ENCODE measurements at regions not wholly inside any gene's neighbourhood (a gene's known extent, or its start where the extent isn't known, plus 50 kb on each side); places are given as distances from the start of the nearest gene placed in this dataset.
A peak's percentile ranks its signal among the peaks of the same experiment; 100 is the strongest.
"Not testable (repeated sequence)": the region's sequence is repeated elsewhere in the genome, so short reads cannot be mapped to it uniquely, and the experiment has no call there.

GRCh38 chr7:54292171-54292925, 249.8 kb upstream of the VSTM2A start:
- no peak for DNase-seq

GRCh38 chr7:54299426-54299825, 242.7 kb upstream of the VSTM2A start:
- no peak for DNase-seq

DNA sequence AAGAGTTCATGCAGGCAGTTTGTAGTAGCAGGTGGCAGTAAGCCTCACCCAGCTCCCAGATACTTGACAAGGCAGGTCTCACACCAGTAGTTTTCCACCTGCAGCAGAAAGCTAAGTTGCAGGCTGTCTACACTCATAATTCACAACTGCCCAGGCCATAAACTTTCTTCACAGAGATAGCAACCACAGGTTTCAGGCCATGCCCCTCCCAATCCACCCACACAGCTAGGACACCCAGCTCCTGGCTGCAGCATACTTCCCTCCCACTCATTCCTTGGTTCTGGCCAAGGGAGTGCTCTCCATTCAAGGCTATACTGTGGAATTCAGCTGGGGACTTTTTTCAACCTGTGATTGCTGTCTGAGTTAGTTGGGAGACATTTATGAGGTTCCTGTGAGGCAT, 226.2 kb upstream of the VSTM2A start:
- not testable (repeated sequence) for DNase-seq

DNA sequence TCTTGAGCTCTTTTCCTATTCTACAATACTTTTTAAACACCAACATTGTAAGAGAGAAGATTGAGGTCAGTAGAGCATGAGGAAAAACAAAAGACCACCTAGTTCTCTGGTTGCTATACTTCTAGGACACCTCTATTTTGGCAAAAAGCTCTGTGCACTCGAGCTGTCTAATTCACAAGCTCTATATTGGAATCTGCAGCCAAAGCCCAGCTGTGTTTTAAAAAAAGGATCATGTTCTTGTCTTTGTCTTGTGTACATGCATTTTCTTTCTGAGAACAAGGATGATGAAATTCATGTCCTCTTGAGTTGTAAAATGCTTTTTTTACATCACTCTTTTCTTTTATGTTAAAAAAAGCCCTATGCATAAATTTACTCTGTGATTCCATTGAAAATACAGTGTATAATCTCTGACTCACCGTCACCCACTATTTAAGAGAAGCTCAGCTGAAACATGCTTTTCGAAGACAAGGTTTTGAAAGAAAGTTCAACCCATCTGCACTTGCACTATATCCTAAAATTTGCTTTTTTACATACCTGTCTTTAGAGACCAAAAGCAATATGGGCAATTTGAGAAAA, 215.5 kb upstream of the VSTM2A start:
- DNase-seq: no peak

DNA sequence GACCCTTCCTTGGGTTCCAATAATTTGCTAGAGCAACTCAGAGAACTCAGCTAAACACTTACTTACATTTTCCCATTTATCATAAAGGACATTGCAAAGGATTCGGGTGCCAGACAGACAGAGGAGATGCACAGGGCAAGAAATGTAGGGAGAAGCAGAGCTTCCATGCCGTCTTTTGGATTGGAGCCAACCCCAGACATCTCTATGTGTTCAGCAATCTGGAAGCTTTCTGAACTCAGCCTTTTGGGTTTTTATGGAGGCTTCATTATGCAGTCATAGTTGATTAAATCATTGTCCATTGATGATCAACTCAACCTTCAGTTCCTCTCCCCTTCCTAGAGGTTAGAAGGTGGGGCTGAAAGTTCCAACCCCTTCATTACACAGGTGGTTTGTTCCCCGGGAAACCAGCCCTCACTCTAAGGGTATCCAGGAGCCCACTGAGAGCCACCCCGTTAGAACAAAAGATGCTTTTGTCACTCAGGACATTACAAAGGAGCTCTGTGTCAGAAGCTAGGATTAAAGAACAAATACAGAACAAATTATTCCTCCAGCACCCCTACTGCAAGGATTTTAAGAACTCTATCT, 211.9 kb upstream of the VSTM2A start:
- no peak for DNase-seq

GRCh38 chr7:54331311-54331710, 210.9 kb upstream of the VSTM2A start:
- no peak for DNase-seq

- DNase-seq: no peak
Observed at GRCh38 chr7:54332301-54332700, 209.9 kb upstream of the VSTM2A start.

DNA sequence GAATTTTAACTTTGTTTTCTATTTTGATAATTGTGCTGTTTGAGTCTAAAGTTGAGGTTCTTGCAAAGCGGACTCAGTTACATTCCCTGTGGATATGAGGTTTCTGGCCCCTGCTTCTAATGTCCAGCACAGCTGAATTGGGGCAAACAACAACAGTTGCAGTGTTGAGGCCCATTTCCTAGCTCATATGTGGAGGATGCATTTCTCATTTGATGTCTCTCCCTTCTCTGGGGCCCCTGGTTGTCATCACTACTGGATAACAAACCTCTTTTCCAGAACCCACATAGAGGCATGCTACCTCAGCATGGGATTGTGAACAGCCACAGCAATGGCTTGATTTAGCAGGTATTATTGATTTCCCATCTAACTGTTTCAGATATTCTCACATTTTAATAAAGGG, 208.2 kb upstream of the VSTM2A start:
- no peak for DNase-seq

- DNase-seq: no peak
Observed at GRCh38 chr7:54336800-54337199, 205.4 kb upstream of the VSTM2A start.

DNA sequence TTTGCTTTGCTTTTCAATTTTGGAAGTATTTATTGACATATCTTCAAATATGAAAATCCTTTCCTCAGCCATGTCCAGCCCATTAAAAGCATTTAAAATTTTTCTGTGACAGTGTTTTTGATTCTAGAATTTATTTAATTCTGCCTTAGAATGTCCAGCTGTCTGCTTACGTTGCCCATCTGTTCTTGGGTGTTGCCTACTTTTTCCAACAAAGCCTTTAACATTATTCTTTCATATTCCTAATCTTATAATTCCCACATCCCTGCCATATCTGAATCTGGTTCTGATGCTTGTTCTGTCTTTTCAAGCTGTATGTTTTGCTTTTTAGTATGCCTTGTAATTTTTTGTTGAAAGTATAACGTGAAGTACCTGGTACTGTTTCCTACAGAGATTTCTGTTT, 204.7 kb upstream of the VSTM2A start:
- no peak for DNase-seq

GRCh38 chr7:54338319-54338718, 203.9 kb upstream of the VSTM2A start:
- DNase-seq: no peak

DNA sequence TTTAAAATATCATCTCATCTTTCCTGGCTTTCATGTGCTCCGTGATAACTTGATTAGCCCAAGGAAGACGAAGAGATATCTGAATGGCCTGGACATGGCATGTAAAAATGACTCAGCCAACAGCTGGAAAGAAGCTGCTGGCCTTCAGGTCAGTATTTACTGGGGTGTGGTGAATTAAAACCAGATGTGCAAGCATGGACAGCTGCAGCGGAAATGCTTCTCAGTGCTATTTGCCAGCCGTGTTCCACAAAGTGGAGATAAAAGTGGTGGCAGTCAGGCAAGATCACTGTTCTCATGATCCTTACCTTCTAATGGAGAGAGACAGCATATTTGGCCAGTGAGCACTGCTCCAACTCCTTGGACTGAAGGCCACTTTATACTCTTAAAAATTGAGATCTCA, 203.1 kb upstream of the VSTM2A start:
- DNase-seq: no peak

DNA sequence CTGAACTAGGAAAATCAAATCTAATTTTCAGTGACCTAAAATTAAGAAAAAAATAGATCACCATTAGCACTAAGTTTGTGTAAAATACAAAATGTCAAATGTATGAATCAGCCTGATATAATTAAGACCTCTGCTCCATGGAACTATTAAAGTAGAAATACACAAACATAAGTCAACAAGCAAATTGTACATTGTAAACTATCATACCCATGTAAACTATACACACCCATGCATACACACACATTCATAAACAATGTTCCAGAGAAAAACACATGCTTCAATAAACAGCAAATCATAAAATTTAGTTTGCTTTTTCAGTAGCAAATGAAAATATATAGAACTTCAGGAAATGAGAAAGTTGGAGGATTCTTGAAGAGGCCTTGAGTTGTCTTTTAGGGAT, 199.7 kb upstream of the VSTM2A start:
- DNase-seq: no peak

- DNase-seq: no peak
Observed at GRCh38 chr7:54343511-54343910, 198.7 kb upstream of the VSTM2A start.

- no peak for DNase-seq
Observed at GRCh38 chr7:54345746-54346145, 196.4 kb upstream of the VSTM2A start.

DNA sequence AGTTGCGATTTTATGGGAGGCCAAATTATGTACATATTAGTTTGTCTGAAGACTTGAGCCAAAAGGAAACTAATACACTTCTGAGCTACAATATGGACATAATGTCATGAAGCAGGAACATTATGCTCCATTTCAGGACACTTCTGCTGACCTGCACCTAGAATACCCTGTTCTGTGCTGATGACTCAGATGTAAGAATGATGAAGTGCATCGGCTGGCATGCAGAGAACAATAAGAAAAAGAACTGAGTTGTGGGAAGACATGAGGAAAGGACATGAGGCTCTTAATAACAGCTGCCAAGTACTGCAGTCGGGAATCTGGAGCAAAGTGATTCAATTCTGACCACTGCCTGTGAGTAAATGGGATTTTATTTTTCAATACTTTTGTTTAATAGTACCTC, 192.9 kb upstream of the VSTM2A start:
- DNase-seq: no peak

DNA sequence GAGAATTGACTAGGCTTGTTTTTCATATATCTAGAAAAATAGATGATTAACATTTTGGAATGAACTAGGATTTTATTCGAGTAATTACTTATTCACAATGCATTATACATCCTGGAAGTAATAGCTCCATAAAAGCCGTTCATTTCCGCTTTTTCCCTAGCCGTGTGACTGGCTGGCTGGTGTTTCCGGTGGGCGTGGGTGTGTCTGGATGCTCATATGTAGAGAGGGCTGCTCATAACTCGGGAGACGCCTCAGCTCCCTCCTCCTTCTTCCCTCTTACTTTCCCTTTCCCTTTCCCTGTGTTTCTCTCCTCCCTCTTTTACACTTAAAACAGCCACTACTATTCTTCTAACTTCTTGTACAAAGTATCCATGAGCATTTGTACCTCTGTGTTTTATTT, 187.7 kb upstream of the VSTM2A start:
- DNase-seq: no peak

- DNase-seq: no peak
Observed at GRCh38 chr7:54355842-54356241, 186.3 kb upstream of the VSTM2A start.

DNA sequence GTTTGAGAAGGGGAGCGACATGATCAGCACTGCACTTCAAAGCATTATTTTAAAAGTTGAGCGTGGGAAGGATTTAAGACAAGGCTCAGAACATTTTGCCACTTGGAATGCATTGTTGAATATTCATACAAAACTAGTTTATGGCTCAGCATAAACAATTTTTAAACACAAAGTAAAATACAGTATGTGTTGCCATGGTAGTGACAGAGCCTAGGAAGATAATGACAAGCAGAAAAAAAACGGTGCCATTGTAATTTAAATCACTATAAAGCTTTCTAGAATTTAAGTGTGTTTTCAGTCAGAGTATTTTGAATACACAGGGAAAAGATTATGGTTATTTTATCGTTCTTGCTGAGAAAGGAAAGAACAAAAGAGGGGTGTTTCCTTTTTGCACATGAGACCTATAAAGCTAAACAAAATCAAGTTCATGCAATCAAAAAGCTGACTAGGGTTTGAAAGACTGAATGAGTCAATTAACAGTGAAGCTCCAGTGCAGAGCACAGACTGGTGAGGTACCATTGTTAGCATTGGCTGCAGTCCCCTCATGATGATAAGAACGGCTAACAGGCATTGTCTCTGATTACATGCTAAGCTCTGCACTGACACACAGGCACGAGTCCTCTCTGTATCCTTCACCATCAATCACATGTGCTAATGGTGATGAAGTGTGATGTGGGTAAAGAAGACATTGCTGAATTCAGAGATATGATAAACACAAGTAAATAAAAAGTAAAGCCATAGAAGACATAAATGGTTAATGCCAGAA, 181.9 kb upstream of the VSTM2A start:
- no peak for DNase-seq

GRCh38 chr7:54390565-54390964, 151.6 kb upstream of the VSTM2A start:
- DNase-seq: no peak

DNA sequence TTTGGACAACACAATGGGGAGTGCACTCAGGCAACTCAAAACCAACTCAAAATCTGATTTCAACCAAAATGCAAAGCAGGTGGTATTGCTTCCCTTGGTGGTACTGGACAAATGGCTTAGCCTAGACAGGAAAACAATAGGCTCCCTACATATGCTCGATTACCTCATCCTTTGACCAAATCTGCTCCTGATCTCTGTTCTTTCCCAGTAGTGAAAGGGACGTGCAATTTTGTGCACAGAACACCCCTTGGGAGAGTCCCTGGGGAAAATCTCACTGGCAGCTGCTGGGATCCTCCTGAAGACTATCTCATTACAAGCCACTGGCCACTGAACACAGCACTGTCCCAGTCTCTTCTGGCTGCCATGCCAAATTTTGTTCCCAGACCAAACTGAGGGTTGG, 149.2 kb upstream of the VSTM2A start:
- no peak for DNase-seq

GRCh38 chr7:54394834-54395233, 147.3 kb upstream of the VSTM2A start:
- DNase-seq: no peak

DNA sequence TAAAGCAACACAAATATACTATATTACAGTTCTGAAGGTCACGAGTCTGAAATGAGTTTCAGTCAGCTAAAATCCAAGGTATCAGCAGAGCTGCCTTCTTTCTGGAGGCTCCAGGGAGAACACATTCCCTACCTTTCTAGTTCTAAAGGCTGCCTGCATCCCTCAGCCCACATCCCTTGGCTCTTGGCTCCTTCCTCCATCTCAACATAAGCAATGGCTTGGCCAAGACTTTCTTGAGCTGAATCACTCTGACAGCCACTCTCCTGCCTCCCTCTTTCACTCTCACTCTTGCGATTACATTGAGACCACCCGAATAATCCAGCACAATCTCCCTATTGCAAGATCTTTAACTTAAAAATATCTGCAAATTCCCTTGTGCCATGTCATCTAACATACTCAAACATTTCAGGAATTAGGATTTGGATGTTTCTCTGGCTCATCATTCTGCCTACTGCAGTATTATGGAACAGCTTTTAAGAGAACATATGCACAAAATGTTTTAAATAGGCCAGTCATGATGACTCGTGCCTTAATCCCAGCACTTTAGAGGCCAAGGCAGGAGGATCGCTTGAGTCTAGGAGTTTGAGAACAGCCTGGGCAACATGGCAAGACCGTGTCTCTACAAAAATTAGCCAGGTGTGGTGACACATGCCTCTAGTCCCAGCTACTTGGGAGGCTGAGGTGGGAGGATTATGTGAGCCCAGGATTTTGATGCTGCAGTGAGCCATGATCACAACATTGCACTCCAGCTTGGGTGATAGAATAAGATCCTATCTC, 144.2 kb upstream of the VSTM2A start:
- DNase-seq: peak in 1 of 2 experiments; percentile 18

Measured in activated T-cell treated with anti-CD3 and anti-CD28 coated beads, Interleukin-2, amount 50 U/mL, for 48 hours (primary cell).